NCI-H748 (cell line): ENCODE measurements at regions not wholly inside any gene's neighbourhood (a gene's known extent, or its start where the extent isn't known, plus 50 kb on each side); places are given as distances from the start of the nearest gene placed in this dataset.

Source experiments
- DNase-seq: peaks from one replicate; lab custom pipeline; 2025; ENCODE audit not compliant: unreplicated experiment; lab: John Stamatoyannopoulos, UW

- DNase-seq = no peak
Observed at GRCh38 chr2:234771176-234771575, 180.6 kb upstream of the SH3BP4 start.

GRCh38 chr2:234770715-234771141 lies 181.1 kb upstream of the SH3BP4 start:
- no peak for DNase-seq

- DNase-seq = peak; percentile 92
Observed at GRCh38 chr2:234770031-234770506, 181.7 kb upstream of the SH3BP4 start.

GRCh38 chr2:234768608-234769196 lies 183.1 kb upstream of the SH3BP4 start:
- DNase-seq = no peak

GRCh38 chr2:234765279-234765678 lies 186.5 kb upstream of the SH3BP4 start:
- no peak for DNase-seq

GRCh38 chr2:234764372-234764771 lies 187.4 kb upstream of the SH3BP4 start:
- DNase-seq = no peak

- no peak for DNase-seq
Observed at GRCh38 chr2:234763002-234763873, 188.6 kb upstream of the SH3BP4 start.

- DNase-seq = no peak
Observed at GRCh38 chr2:234761910-234762309, 189.9 kb upstream of the SH3BP4 start.

- no peak for DNase-seq
Observed at GRCh38 chr2:234754126-234754525, 197.7 kb upstream of the SH3BP4 start.

GRCh38 chr2:234753701-234754100 lies 198.1 kb upstream of the SH3BP4 start:
- no peak for DNase-seq

GRCh38 chr2:234752966-234753365 lies 198.9 kb upstream of the SH3BP4 start:
- no peak for DNase-seq

GRCh38 chr2:234751275-234751973 lies 200.4 kb upstream of the SH3BP4 start:
- peak; percentile 64 for DNase-seq

GRCh38 chr2:234747833-234748559 lies 203.8 kb upstream of the SH3BP4 start:
- DNase-seq = no peak

GRCh38 chr2:234747032-234747431 lies 204.8 kb upstream of the SH3BP4 start:
- DNase-seq = no peak

- peak; percentile 34 for DNase-seq
Observed at GRCh38 chr2:234745347-234745746, 206.5 kb upstream of the SH3BP4 start.

GRCh38 chr2:234741976-234742375 lies 209.8 kb upstream of the SH3BP4 start:
- DNase-seq = no peak

GRCh38 chr2:234739061-234739460 lies 212.8 kb upstream of the SH3BP4 start:
- no peak for DNase-seq

GRCh38 chr2:234735829-234736228 lies 216.0 kb upstream of the SH3BP4 start:
- DNase-seq = no peak

- DNase-seq = no peak
Observed at GRCh38 chr2:234733795-234734600, 217.8 kb upstream of the SH3BP4 start.

GRCh38 chr2:234733093-234733489 lies 218.7 kb upstream of the SH3BP4 start:
- no peak for DNase-seq
